ENCODE measurements at regions not wholly inside any gene's neighbourhood (a gene's known extent, or its start where the extent isn't known, plus 50 kb on each side); places are given as distances from the start of the nearest gene placed in this dataset.

DNA sequence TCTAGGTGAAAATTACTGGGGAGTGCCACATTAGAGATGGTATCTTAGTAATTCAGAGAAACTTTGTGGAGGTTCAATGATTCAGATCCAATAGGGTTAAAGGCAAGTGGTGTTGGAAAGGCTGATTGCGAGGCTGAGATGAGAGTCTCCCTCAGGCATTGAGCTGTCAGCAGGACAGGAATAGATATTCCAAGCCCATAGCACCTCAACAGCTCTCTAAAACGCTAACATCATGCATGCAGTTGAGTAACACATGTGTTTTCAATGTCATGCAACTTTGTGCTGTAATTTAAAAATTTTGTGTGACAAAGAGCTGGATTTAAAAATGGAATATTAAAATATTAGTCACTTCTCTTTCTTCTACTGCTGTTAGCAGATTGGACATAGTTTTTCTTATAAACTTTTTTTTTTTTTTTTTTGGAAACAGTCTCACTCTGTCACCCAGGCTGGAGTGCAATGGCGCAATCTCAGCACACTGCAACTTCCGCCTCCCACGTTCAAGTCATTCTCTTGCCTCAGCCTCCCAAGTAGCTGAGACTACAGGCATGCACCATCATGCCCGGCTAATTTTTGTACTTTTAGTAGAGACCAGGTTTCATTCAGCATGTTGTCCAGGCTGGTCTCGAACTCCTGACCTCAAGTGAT is 173.5 kb upstream of the C1QTNF7 start:
- TF ChIP-seq, protein P1, sequence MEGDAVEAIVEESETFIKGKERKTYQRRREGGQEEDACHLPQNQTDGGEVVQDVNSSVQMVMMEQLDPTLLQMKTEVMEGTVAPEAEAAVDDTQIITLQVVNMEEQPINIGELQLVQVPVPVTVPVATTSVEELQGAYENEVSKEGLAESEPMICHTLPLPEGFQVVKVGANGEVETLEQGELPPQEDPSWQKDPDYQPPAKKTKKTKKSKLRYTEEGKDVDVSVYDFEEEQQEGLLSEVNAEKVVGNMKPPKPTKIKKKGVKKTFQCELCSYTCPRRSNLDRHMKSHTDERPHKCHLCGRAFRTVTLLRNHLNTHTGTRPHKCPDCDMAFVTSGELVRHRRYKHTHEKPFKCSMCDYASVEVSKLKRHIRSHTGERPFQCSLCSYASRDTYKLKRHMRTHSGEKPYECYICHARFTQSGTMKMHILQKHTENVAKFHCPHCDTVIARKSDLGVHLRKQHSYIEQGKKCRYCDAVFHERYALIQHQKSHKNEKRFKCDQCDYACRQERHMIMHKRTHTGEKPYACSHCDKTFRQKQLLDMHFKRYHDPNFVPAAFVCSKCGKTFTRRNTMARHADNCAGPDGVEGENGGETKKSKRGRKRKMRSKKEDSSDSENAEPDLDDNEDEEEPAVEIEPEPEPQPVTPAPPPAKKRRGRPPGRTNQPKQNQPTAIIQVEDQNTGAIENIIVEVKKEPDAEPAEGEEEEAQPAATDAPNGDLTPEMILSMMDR (conservative IDR thresholded peaks at IDR 0.05 in 1 of 2, IDR thresholded peaks at IDR 0.05 in 1 of 2; ENCODE audit: extremely low read depth in 1 of 2, insufficient read depth in 1 of 2, low read depth in 1 of 2, low read length in 2 of 2) = no peak
- no peak for TF ChIP-seq EZH2 (IDR thresholded peaks at IDR 0.05; ENCODE audit: borderline replicate concordance, low read length)
